ENCODE measurements at regions not wholly inside any gene's neighbourhood (a gene's known extent, or its start where the extent isn't known, plus 50 kb on each side); places are given as distances from the start of the nearest gene placed in this dataset.

GRCh38 chr13:53638040-53638439 is 609.4 kb downstream of the OLFM4 start:
- no peak overlapping the region for H3K4me3 ChIP-seq (ENCODE audit: insufficient read depth, low read length)
- DNase-seq (ENCODE audit: insufficient read length, low spot score, missing footprints) = no peak
- H3K27me3 ChIP-seq (ENCODE audit: insufficient read depth, low read length) = no peaks in the 10 kb centered on the region
- no peaks in the 10 kb centered on the region for H3K79me2 ChIP-seq (ENCODE audit: insufficient read depth, low read length)
- no peaks in the 10 kb centered on the region for H3K36me3 ChIP-seq (ENCODE audit: insufficient read depth, low read length)
- H3K9me3 ChIP-seq (ENCODE audit: low read depth, low read length) = peaks cover 5% of the 10 kb centered on the region
- H3K27ac ChIP-seq (ENCODE audit: low read depth, low read length) = no peak overlapping the region
- no peak overlapping the region for H2AFZ ChIP-seq (ENCODE audit: low read length)
- H4K20me1 ChIP-seq (ENCODE audit: insufficient read depth, low read length) = no peaks in the 10 kb centered on the region
- no peak for TF ChIP-seq CTCF (IDR thresholded peaks at IDR 0.05; ENCODE audit: extremely low read depth, low read depth, low read length)
- no peaks in the 10 kb centered on the region for H3K4me1 ChIP-seq (ENCODE audit: insufficient read depth, low read length)
- H3K4me2 ChIP-seq (ENCODE audit: insufficient read depth, low read length) = no peak overlapping the region

GRCh38 chr13:53642306-53642705 is 613.7 kb downstream of the OLFM4 start:
- Histone ChIP-seq H4K20me1 (ENCODE audit: insufficient read depth, low read length) (no peaks in the 10 kb centered on the region), H3K4me2 (ENCODE audit: insufficient read depth, low read length) (no peak overlapping the region), H3K9me3 (ENCODE audit: low read depth, low read length) (peaks cover 2% of the 10 kb centered on the region), H3K79me2 (ENCODE audit: insufficient read depth, low read length) (no peaks in the 10 kb centered on the region), H3K27me3 (ENCODE audit: insufficient read depth, low read length) (no peaks in the 10 kb centered on the region), H3K4me1 (ENCODE audit: insufficient read depth, low read length) (no peaks in the 10 kb centered on the region), H2AFZ (ENCODE audit: low read length) (no peak overlapping the region), H3K4me3 (ENCODE audit: insufficient read depth, low read length) (no peak overlapping the region), H3K36me3 (ENCODE audit: insufficient read depth, low read length) (no peaks in the 10 kb centered on the region), H3K27ac (ENCODE audit: low read depth, low read length) (no peak overlapping the region)
- DNase-seq (ENCODE audit: insufficient read length, low spot score, missing footprints) = no peak
- TF ChIP-seq CTCF (IDR thresholded peaks at IDR 0.05; ENCODE audit: extremely low read depth, low read depth, low read length) = no peak

GRCh38 chr13:53648673-53649072 is 620.1 kb downstream of the OLFM4 start:
- H3K36me3 ChIP-seq (ENCODE audit: insufficient read depth, low read length) = no peaks in the 10 kb centered on the region
- TF ChIP-seq CTCF (IDR thresholded peaks at IDR 0.05; ENCODE audit: extremely low read depth, low read depth, low read length) = no peak

GRCh38 chr13:53672005-53672404 is 643.4 kb downstream of the OLFM4 start:
- H3K4me2 ChIP-seq (ENCODE audit: insufficient read depth, low read length) = no peak overlapping the region
- no peaks in the 10 kb centered on the region for H3K27me3 ChIP-seq (ENCODE audit: insufficient read depth, low read length)
- H4K20me1 ChIP-seq (ENCODE audit: insufficient read depth, low read length) = no peaks in the 10 kb centered on the region
- no peaks in the 10 kb centered on the region for H3K9me3 ChIP-seq (ENCODE audit: low read depth, low read length)
- no peak for TF ChIP-seq CTCF (IDR thresholded peaks at IDR 0.05; ENCODE audit: extremely low read depth, low read depth, low read length)
- H3K4me1 ChIP-seq (ENCODE audit: insufficient read depth, low read length) = no peaks in the 10 kb centered on the region
- no peak overlapping the region for H3K4me3 ChIP-seq (ENCODE audit: insufficient read depth, low read length)
- H3K36me3 ChIP-seq (ENCODE audit: insufficient read depth, low read length) = no peaks in the 10 kb centered on the region
- no peak overlapping the region for H3K27ac ChIP-seq (ENCODE audit: low read depth, low read length)
- H3K79me2 ChIP-seq (ENCODE audit: insufficient read depth, low read length) = no peaks in the 10 kb centered on the region
- no peak for DNase-seq (ENCODE audit: insufficient read length, low spot score, missing footprints)
- H2AFZ ChIP-seq (ENCODE audit: low read length) = no peak overlapping the region

More at GRCh38 chr13:53648673-53649072, 620.1 kb downstream of the OLFM4 start:
- H3K4me2 ChIP-seq (ENCODE audit: insufficient read depth, low read length) = no peak overlapping the region
- peaks cover under 1% of the 10 kb centered on the region for H3K9me3 ChIP-seq (ENCODE audit: low read depth, low read length)
- no peaks in the 10 kb centered on the region for H3K27me3 ChIP-seq (ENCODE audit: insufficient read depth, low read length)
- no peaks in the 10 kb centered on the region for H3K79me2 ChIP-seq (ENCODE audit: insufficient read depth, low read length)
- H3K4me3 ChIP-seq (ENCODE audit: insufficient read depth, low read length) = no peak overlapping the region
- DNase-seq (ENCODE audit: insufficient read length, low spot score, missing footprints) = no peak
- H4K20me1 ChIP-seq (ENCODE audit: insufficient read depth, low read length) = no peaks in the 10 kb centered on the region
- H3K4me1 ChIP-seq (ENCODE audit: insufficient read depth, low read length) = no peaks in the 10 kb centered on the region
- H2AFZ ChIP-seq (ENCODE audit: low read length) = no peak overlapping the region
- no peak overlapping the region for H3K27ac ChIP-seq (ENCODE audit: low read depth, low read length)
